Panc1 (cell line): ENCODE measurements at regions not wholly inside any gene's neighbourhood (a gene's known extent, or its start where the extent isn't known, plus 50 kb on each side); places are given as distances from the start of the nearest gene placed in this dataset.

Source experiments
- ATAC-seq: fragments of 200-7000 bp; cut with Tn5 transposase; 2 replicates; pipeline ENCODE4 v1.9.1; 2020; ENCODE audit warnings: mild to moderate bottlenecking, moderate library complexity
- BruUV-seq: library from RNA; stranded (reverse); fragments of 400-500 nt; replicated peaks from 2 replicates; lab custom pipeline; 2021; lab: Mats Ljungman, UMichigan
- CTCF ChIA-PET: fragments of 300-600 bp; sonication (Branson Sonifier 250); formaldehyde crosslinking; loops from one replicate; lab custom pipeline; 2022; ENCODE audit warnings: antibody characterized with exemption; lab: Charles Lee
- POLR2A ChIA-PET: fragments of 300-600 bp; sonication (Branson Sonifier 250); formaldehyde crosslinking; loops from one replicate; lab custom pipeline; 2022; ENCODE audit warnings: antibody characterized with exemption; lab: Charles Lee
- DNase-seq: peaks from one replicate; pipeline ENCODE4 v3.0.0-alpha.2; 2010; ENCODE audit warnings: low read depth, low spot score
- H3K27ac ChIP-seq: 2 replicates; pipeline ENCODE4 v1.5.1; 2011; ENCODE audit warnings: mild to moderate bottlenecking, low read length, inconsistent platforms
- H3K27me3 ChIP-seq: fragments of 200-500 bp; sonication (Bioruptor generic); 2 replicates; pipeline ENCODE4 v1.6.0; 2014; ENCODE audit warnings: low read length, inconsistent platforms; ENCODE audit not compliant: control insufficient read depth, insufficient read depth
- H3K36me3 ChIP-seq: fragments of 200-500 bp; sonication (Bioruptor generic); 2 replicates; pipeline ENCODE4 v1.5.1; 2014; ENCODE audit warnings: inconsistent platforms, mild to moderate bottlenecking, low read length, moderate library complexity; ENCODE audit not compliant: control insufficient read depth, insufficient read depth
- H3K4me1 ChIP-seq: 2 replicates; pipeline ENCODE4 v1.5.1; 2011; ENCODE audit warnings: inconsistent platforms, mild to moderate bottlenecking, low read length, moderate library complexity; ENCODE audit not compliant: control insufficient read depth, insufficient read depth
- H3K4me3 ChIP-seq, 2 experiments: 2 replicates each; pipeline ENCODE4 v1.5.1; 2011 to 2012; ENCODE audit warnings: low read depth in 2 of 2, low read length in 2 of 2, mild to moderate bottlenecking in 2 of 2, inconsistent platforms in 1 of 2, moderate library complexity in 1 of 2
- H3K9me3 ChIP-seq: fragments of 200-500 bp; sonication (Bioruptor generic); 2 replicates; pipeline ENCODE4 v1.5.1; 2014; ENCODE audit warnings: low read depth, mild to moderate bottlenecking, inconsistent platforms, low read length, moderate library complexity; ENCODE audit not compliant: control insufficient read depth, insufficient read depth
- CTCF ChIP-seq: fragments of 450-650 bp; IDR thresholded peaks from 2 replicates; pipeline ENCODE4 v1.5.1; 2017; ENCODE audit warnings: mild to moderate bottlenecking
- POLR2AphosphoS5 ChIP-seq: IDR thresholded peaks from 2 replicates; pipeline ENCODE4 v1.6.1; 2012; ENCODE audit warnings: mild to moderate bottlenecking, low read depth, low read length, moderate library complexity
- REST ChIP-seq, 2 experiments: IDR thresholded peaks; 2 replicates each; pipeline ENCODE4 v1.6.1; 2011 to 2012; ENCODE audit warnings: low read depth in 2 of 2, control low read depth in 1 of 2, low read length in 1 of 2, mild to moderate bottlenecking in 1 of 2, moderate library complexity in 1 of 2; ENCODE audit not compliant: insufficient read depth in 1 of 2
- SIN3A ChIP-seq: IDR thresholded peaks from 2 replicates; pipeline ENCODE4 v1.6.1; 2012; ENCODE audit warnings: low read depth, mild to moderate bottlenecking, low read length, moderate library complexity, borderline replicate concordance; ENCODE audit not compliant: insufficient read depth
- TCF7L2 ChIP-seq: IDR thresholded peaks from 2 replicates; pipeline ENCODE4 v1.6.1; 2011; ENCODE audit warnings: mild to moderate bottlenecking, low read depth, low read length, inconsistent platforms
- in situ Hi-C: cut with HindIII; loops from 2 replicates; pipeline ENCODE4 v1.10.0; 2016; ENCODE audit warnings: low sequenced_read_pairs, low pct_unique_long_range_greater_than_20kb
- intact Hi-C: fragments of 100-400 bp; cut with micrococcal nuclease; formaldehyde crosslinking; loops from one replicate; pipeline ENCODE4 v1.10.0; 2022; ENCODE audit not compliant: unreplicated experiment

- no peak overlapping the region for H3K27ac ChIP-seq
- no peaks in the 10 kb centered on the region for H3K36me3 ChIP-seq
- ChIA-PET CTCF (no interaction called here), POLR2A (no interaction called here)
- no peak overlapping the region for H3K4me3 ChIP-seq
- H3K27me3 ChIP-seq: no peaks in the 10 kb centered on the region; the same call in 1 of the 2 replicates
- ATAC-seq: no peak
- H3K9me3 ChIP-seq: no peaks in the 10 kb centered on the region
- in situ Hi-C loops (no loop called here), intact Hi-C loops (no loop called here)
- BruUV-seq: no TSS peak
- TF ChIP-seq POLR2AphosphoS5 (no peak), TCF7L2 (no peak), REST (IDR thresholded peaks at IDR 0.05; ENCODE audit: insufficient read depth in 1 of 2, low read depth in 2 of 2, low read length in 1 of 2) (no peak), SIN3A (no peak), CTCF (no peak)
- DNase-seq: no peak
- H3K4me1 ChIP-seq: no peaks in the 10 kb centered on the region
These were observed 309.7 kb downstream of the MYCN start for GRCh38 chr2:16250056-16250425.

- ChIA-PET CTCF (no interaction called here), POLR2A (no interaction called here)
- no peaks in the 10 kb centered on the region; the same call in 1 of the 2 replicates for H3K27me3 ChIP-seq
- no peak overlapping the region for H3K4me3 ChIP-seq
- no peak for ATAC-seq
- no peak for TF ChIP-seq TCF7L2
- no peak for TF ChIP-seq SIN3A
- TF ChIP-seq REST (IDR thresholded peaks at IDR 0.05; ENCODE audit: insufficient read depth in 1 of 2, low read depth in 2 of 2, low read length in 1 of 2): no peak
- TF ChIP-seq CTCF: no peak
- no peak for TF ChIP-seq POLR2AphosphoS5
- H3K27ac ChIP-seq: no peak overlapping the region
- no peaks in the 10 kb centered on the region for H3K4me1 ChIP-seq
- no peaks in the 10 kb centered on the region for H3K36me3 ChIP-seq
- DNase-seq: no peak
- intact Hi-C loops (no loop called here), in situ Hi-C loops (no loop called here)
- H3K9me3 ChIP-seq: no peaks in the 10 kb centered on the region
- no TSS peak for BruUV-seq
These were observed 309.1 kb downstream of the MYCN start for GRCh38 chr2:16249246-16250055.
